H1 (cell line): ENCODE measurements at regions not wholly inside any gene's neighbourhood (a gene's known extent, or its start where the extent isn't known, plus 50 kb on each side); places are given as distances from the start of the nearest gene placed in this dataset.

Experiments
- ATF3 ChIP-seq: IDR thresholded peaks from 2 replicates; pipeline ENCODE4 v1.6.1; 2011; ENCODE audit warnings: low read depth, mild to moderate bottlenecking, low read length; ENCODE audit not compliant: insufficient read depth
- CEBPB ChIP-seq: IDR thresholded peaks from 2 replicates; pipeline ENCODE4 v1.6.1; 2012; ENCODE audit warnings: low read depth, low read length
- CTCF ChIP-seq, 3 experiments: IDR thresholded peaks; 1 replicate in 2 of 3; 2 replicates in 1 of 3; pipeline versions ENCODE4 v1.5.1 to v1.6.1; 2011; ENCODE audit warnings: low read length in 3 of 3, mild to moderate bottlenecking in 3 of 3, inconsistent platforms in 2 of 3, low read depth in 1 of 3, moderate library complexity in 1 of 3; ENCODE audit not compliant: insufficient read depth in 1 of 3; ENCODE audit errors: control extremely low read depth in 1 of 3
- JUN ChIP-seq: IDR thresholded peaks from 2 replicates; pipeline ENCODE4 v1.6.1; 2011; ENCODE audit warnings: low read depth, mild to moderate bottlenecking, improper control_type of control experiment, low read length
- POLR2A ChIP-seq, 2 experiments: IDR thresholded peaks; 1 replicate in 1 of 2; 2 replicates in 1 of 2; pipeline ENCODE4 v1.6.1; 2011; ENCODE audit warnings: low read depth in 2 of 2, low read length in 2 of 2, mild to moderate bottlenecking in 2 of 2; ENCODE audit errors: control extremely low read depth in 1 of 2
- POLR2AphosphoS5 ChIP-seq: IDR thresholded peaks from 2 replicates; pipeline ENCODE4 v1.6.1; 2011; ENCODE audit warnings: low read depth, low read length
- RFX5 ChIP-seq: IDR thresholded peaks from 2 replicates; pipeline ENCODE4 v1.6.1; 2011; ENCODE audit warnings: low read depth, low read length, improper control_type of control experiment, borderline replicate concordance
- TAF1 ChIP-seq: IDR thresholded peaks from 2 replicates; pipeline ENCODE4 v1.6.1; 2011; ENCODE audit warnings: mild to moderate bottlenecking, low read depth, low read length
- USF2 ChIP-seq: IDR thresholded peaks from 2 replicates; pipeline ENCODE4 v1.6.1; 2011; ENCODE audit warnings: low read length, improper control_type of control experiment
- YY1 ChIP-seq: IDR thresholded peaks from 2 replicates; pipeline ENCODE4 v1.6.1; 2011; ENCODE audit warnings: low read depth, mild to moderate bottlenecking, low read length

GRCh38 chr21:27421654-27422053, 454.8 kb upstream of the ADAMTS5 start:
- no peak for TF ChIP-seq CTCF (IDR thresholded peaks at IDR 0.05; ENCODE audit: control extremely low read depth in 1 of 3, insufficient read depth in 1 of 3, low read depth in 1 of 3, low read length in 3 of 3)
- no peak for TF ChIP-seq POLR2A (IDR thresholded peaks at IDR 0.05; ENCODE audit: control extremely low read depth in 1 of 2, low read depth in 2 of 2, low read length in 2 of 2)
- no peak for TF ChIP-seq JUN
- no peak for TF ChIP-seq CEBPB
- TF ChIP-seq USF2 = no peak
- no peak for TF ChIP-seq RFX5
- TF ChIP-seq ATF3 = no peak
- TF ChIP-seq TAF1 = no peak
- TF ChIP-seq POLR2AphosphoS5 = no peak
- TF ChIP-seq YY1 = no peak
